Keratinocyte (primary cell): ENCODE measurements at regions not wholly inside any gene's neighbourhood (a gene's known extent, or its start where the extent isn't known, plus 50 kb on each side); places are given as distances from the start of the nearest gene placed in this dataset.

ENCODE experiments used
- CTCF ChIP-seq, 3 experiments: IDR thresholded peaks in 1 of 3; conservative IDR thresholded peaks in 1 of 3; optimal IDR thresholded peaks in 1 of 3; 2 replicates in 2 of 3; 3 replicates in 1 of 3; pipeline versions ENCODE3 to v1.5.1; 2011; ENCODE audit warnings: low read length in 3 of 3, mild to moderate bottlenecking in 3 of 3, moderate library complexity in 2 of 3, control low read depth in 1 of 3, inconsistent platforms in 1 of 3; ENCODE audit not compliant: insufficient read depth in 2 of 3; ENCODE audit errors: extremely low read depth in 1 of 3
- EZH2 ChIP-seq: IDR thresholded peaks from one replicate; pipeline ENCODE4 v1.6.1; 2012; ENCODE audit warnings: inconsistent platforms, mild to moderate bottlenecking, low read length, moderate library complexity

GRCh38 chr2:22967756-22968155 is 417.2 kb upstream of the KLHL29 start:
- TF ChIP-seq CTCF (optimal IDR thresholded peaks at IDR 0.05 in 1 of 3, IDR thresholded peaks at IDR 0.05 in 1 of 3, conservative IDR thresholded peaks at IDR 0.05 in 1 of 3; ENCODE audit: extremely low read depth in 1 of 3, insufficient read depth in 2 of 3, low read length in 3 of 3) (no peak), EZH2 (no peak)
